ENCODE measurements at regions not wholly inside any gene's neighbourhood (a gene's known extent, or its start where the extent isn't known, plus 50 kb on each side); places are given as distances from the start of the nearest gene placed in this dataset.
"Not testable (repeated sequence)": the region's sequence is repeated elsewhere in the genome, so short reads cannot be mapped to it uniquely, and the experiment has no call there.

DNA sequence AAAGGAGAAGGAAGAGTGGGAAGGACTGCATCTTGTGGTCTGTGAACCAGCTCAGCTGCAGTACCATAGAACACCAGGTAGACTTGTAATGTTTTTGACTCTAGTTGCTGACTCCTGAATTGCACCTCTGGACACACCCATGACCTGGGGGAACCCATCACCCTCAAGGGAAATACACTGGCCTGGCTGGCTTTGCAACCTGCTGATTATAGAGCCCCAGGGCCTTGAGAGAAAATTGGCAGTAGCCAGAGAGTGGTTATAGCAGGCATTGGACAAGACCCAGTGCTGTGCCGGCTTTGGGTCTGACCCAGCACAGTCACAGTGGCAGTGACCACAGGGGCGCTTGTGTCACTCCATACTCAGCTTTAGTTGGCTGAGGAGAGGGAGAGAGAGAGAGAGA lies 902.3 kb downstream of the GRID1 start:
- TF ChIP-seq, protein P1, sequence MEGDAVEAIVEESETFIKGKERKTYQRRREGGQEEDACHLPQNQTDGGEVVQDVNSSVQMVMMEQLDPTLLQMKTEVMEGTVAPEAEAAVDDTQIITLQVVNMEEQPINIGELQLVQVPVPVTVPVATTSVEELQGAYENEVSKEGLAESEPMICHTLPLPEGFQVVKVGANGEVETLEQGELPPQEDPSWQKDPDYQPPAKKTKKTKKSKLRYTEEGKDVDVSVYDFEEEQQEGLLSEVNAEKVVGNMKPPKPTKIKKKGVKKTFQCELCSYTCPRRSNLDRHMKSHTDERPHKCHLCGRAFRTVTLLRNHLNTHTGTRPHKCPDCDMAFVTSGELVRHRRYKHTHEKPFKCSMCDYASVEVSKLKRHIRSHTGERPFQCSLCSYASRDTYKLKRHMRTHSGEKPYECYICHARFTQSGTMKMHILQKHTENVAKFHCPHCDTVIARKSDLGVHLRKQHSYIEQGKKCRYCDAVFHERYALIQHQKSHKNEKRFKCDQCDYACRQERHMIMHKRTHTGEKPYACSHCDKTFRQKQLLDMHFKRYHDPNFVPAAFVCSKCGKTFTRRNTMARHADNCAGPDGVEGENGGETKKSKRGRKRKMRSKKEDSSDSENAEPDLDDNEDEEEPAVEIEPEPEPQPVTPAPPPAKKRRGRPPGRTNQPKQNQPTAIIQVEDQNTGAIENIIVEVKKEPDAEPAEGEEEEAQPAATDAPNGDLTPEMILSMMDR (IDR thresholded peaks at IDR 0.05; ENCODE audit: borderline replicate concordance, control extremely low read depth, extremely low read depth, insufficient read depth, missing control alignments), result no peak
- in situ Hi-C loops (cut with MboI; ENCODE audit: low sequenced_read_pairs, unreplicated experiment), result no loop called here

GRCh38 chr10:85477979-85478378 lies 888.6 kb downstream of the GRID1 start:
- in situ Hi-C loops (cut with MboI; ENCODE audit: low sequenced_read_pairs, unreplicated experiment), result no loop called here

More for the DNA sequence above, 902.3 kb downstream of the GRID1 start:
- no peak for DNase-seq (ENCODE audit: low spot score)

GRCh38 chr10:85490431-85490830 lies 876.2 kb downstream of the GRID1 start:
- in situ Hi-C loops (cut with MboI; ENCODE audit: low sequenced_read_pairs, unreplicated experiment), result no loop called here
- no peak for DNase-seq (ENCODE audit: low spot score)
- TF ChIP-seq, protein P1 (IDR thresholded peaks at IDR 0.05; ENCODE audit: borderline replicate concordance, control extremely low read depth, extremely low read depth, insufficient read depth, missing control alignments), result no peak

More at GRCh38 chr10:85477979-85478378, 888.6 kb downstream of the GRID1 start:
- TF ChIP-seq, protein P1 (IDR thresholded peaks at IDR 0.05; ENCODE audit: borderline replicate concordance, control extremely low read depth, extremely low read depth, insufficient read depth, missing control alignments), result no peak
- no peak for DNase-seq (ENCODE audit: low spot score)

DNA sequence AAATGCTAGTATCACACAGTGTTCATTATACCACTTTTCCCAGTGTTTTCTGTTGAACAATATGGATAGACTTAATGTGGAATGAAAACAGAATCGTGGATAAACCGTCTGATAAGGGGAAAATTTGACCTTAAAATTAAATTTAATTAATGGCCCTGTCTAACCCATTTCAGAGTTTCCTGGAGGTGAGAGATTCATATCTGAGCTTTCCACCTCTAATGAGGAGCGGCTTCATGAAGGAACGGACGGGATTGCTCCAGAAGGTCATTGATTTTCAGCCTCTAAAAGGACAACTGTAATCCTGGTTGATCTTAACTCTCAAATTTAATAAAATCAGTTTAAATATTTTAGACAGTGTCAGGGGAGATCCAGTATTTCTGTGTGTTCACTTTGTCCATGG lies 874.9 kb downstream of the GRID1 start:
- in situ Hi-C loops (cut with MboI; ENCODE audit: low sequenced_read_pairs, unreplicated experiment), result no loop called here
- no peak for DNase-seq (ENCODE audit: low spot score)
- TF ChIP-seq, protein P1 (IDR thresholded peaks at IDR 0.05; ENCODE audit: borderline replicate concordance, control extremely low read depth, extremely low read depth, insufficient read depth, missing control alignments), result no peak

GRCh38 chr10:85492684-85493083 lies 873.9 kb downstream of the GRID1 start:
- TF ChIP-seq, protein P1 (IDR thresholded peaks at IDR 0.05; ENCODE audit: borderline replicate concordance, control extremely low read depth, extremely low read depth, insufficient read depth, missing control alignments), result no peak
- in situ Hi-C loops (cut with MboI; ENCODE audit: low sequenced_read_pairs, unreplicated experiment), result no loop called here
- DNase-seq (ENCODE audit: low spot score), result no peak

- no peak for DNase-seq (ENCODE audit: low spot score)
- TF ChIP-seq, protein P1 (IDR thresholded peaks at IDR 0.05; ENCODE audit: borderline replicate concordance, control extremely low read depth, extremely low read depth, insufficient read depth, missing control alignments), result no peak
- in situ Hi-C loops (cut with MboI; ENCODE audit: low sequenced_read_pairs, unreplicated experiment), result no loop called here
Observed at GRCh38 chr10:85493703-85494102, 872.9 kb downstream of the GRID1 start.

DNA sequence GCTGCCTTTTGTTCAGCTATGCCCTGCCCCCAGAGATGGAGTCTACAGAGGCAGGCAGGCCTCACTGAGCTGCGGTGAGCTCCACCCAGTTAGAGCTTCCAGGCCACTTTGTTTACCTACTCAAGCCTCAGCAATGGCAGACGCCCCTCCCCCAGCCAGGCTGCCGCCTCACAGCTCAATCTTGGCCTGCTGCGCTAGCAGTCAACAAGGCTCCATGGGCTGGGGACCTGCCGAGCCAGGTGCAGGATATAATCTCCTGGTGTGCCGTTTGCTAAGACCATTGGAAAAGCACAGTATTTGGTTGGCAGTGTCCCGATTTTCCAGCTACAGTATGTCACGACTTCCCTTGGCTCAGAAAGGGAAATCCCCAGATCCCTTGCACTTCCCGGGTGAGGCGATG lies 862.0 kb downstream of the GRID1 start:
- in situ Hi-C loops (cut with MboI; ENCODE audit: low sequenced_read_pairs, unreplicated experiment); DNase-seq (ENCODE audit: low spot score): not testable (repeated sequence)

Data from GM13976 (cell line).